ENCODE measurements at regions not wholly inside any gene's neighbourhood (a gene's known extent, or its start where the extent isn't known, plus 50 kb on each side); places are given as distances from the start of the nearest gene placed in this dataset.
"Not testable (repeated sequence)": the region's sequence is repeated elsewhere in the genome, so short reads cannot be mapped to it uniquely, and the experiment has no call there.

DNA sequence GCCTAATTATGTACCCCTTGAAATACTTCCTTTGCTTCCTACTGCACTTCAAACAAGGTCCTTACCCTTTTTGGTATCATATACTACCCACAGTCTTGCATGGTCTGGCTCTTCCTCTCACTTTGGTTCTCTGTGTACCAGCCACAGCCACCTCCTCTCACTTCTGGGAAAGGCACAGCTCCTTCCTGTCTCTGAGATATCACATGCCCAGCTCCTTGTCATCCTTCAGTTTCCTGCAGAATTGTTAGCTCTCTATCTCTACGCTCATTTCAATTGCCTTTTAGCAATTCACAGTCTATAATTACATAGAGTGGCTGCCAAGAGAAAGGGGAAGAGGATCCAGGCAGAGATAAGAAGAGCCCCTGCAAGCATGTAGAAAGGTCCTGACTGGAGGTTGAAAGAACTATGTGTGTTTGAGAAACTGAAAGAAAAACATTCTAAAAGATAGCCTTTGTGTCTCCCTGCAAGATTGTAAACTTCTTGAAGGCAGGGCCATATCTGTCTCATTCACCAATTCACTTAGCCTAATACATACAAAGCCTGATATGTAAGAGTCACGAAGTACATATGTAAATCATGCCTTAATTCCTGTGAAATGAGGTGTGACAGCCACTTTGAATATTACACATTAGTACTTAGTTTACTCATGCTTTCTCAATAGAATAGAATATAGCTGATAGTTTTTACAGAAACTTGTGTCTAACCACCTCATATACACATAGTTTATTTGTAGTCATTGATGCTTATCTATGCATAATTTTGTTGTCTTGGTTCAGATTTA is 933.1 kb downstream of the DIAPH3 start:
- DNase-seq (ENCODE audit: low read depth) = no peak

GRCh38 chr13:59236309-59236919 is 927.3 kb downstream of the DIAPH3 start:
- no peak for DNase-seq (ENCODE audit: low read depth)

DNA sequence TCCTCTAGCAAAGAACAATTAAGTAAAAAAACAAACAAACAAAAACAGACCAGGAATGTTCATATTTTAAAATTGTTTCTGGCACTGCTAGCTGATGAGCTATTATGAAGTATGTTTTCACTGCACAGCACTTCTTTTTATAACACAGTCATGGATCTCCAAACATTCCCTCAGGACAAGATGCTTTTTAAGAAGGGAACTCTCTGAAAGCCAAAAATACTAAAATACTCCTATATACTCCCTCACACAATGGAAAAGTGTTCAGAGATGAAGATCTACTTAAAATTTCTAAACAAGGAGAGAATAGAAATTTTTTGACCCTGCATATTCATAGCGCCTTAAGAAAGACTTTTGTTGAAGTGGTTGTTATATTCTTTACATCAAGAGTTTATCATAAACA is 926.8 kb downstream of the DIAPH3 start:
- no peak for DNase-seq (ENCODE audit: low read depth)

DNA sequence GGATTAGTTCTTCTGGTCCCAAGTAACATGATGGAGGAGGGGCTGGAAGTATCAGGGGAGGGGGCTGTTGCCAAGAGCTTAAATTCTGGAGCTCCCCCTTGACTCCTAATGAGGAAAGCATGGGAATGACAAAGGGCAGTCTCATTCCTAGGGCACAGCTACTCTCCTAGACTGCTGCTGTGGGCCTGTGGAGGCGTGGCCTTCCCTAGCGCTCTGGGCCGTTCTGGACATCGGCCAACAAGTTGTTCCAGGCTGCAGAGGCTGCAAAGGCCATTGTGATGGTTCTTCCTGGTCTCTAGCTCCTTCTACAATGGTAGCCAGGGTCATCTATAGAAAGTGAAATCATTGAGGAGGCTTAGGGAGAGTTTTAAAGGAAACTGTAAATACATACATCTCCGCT is 916.6 kb downstream of the DIAPH3 start:
- no peak for DNase-seq (ENCODE audit: low read depth)

- DNase-seq (ENCODE audit: low read depth) = no peak
These were observed 913.2 kb downstream of the DIAPH3 start for GRCh38 chr13:59250336-59251189.

- DNase-seq (ENCODE audit: low read depth) = no peak
These were observed 904.3 kb downstream of the DIAPH3 start for GRCh38 chr13:59259165-59260000.

- no peak for DNase-seq (ENCODE audit: low read depth)
These were observed 901.7 kb downstream of the DIAPH3 start for GRCh38 chr13:59261928-59262488.

DNA sequence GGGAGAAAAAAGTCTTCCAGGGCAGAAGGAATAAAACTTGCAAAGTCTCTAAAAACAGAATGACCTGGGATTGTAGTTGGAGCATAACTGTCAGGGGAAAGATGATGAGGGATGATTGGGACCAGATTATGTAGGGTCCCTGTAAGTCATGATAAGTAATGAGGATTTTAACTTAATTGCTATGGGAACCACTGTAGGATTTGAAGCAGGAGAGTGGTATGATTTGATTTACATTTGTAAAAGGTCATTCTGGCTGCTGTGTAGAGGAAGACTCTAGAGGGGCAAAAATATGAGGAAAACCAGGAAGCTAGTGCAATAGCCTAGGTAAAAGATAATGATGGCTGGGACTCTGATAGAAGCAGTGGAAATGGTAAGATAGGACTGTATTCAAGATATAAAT is 900.2 kb downstream of the DIAPH3 start:
- DNase-seq (ENCODE audit: low read depth) = no peak

GRCh38 chr13:59266478-59267063 is 897.2 kb downstream of the DIAPH3 start:
- no peak for DNase-seq (ENCODE audit: low read depth)

DNA sequence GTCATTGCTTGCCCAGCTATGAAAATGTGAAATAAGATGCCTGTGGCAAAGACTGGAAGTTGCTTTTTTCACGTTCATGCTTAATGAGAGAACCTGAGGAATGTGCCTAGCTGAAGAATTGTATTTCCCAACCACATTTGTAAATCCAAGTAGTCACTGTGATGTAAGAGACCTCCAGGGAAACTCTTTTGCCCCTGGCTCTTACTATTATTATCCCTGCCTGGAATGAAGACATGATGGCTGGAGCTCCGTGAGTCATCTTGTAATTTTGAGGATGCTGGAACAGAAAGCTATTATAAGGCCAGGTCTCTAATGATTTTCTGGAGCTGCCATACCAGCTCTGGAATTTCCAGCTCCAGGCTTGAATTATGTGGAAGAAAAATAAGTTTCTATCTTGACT is 894.3 kb downstream of the DIAPH3 start:
- DNase-seq (ENCODE audit: low read depth) = peak; percentile 60

GRCh38 chr13:59270327-59270726 is 893.4 kb downstream of the DIAPH3 start:
- DNase-seq (ENCODE audit: low read depth) = no peak

DNA sequence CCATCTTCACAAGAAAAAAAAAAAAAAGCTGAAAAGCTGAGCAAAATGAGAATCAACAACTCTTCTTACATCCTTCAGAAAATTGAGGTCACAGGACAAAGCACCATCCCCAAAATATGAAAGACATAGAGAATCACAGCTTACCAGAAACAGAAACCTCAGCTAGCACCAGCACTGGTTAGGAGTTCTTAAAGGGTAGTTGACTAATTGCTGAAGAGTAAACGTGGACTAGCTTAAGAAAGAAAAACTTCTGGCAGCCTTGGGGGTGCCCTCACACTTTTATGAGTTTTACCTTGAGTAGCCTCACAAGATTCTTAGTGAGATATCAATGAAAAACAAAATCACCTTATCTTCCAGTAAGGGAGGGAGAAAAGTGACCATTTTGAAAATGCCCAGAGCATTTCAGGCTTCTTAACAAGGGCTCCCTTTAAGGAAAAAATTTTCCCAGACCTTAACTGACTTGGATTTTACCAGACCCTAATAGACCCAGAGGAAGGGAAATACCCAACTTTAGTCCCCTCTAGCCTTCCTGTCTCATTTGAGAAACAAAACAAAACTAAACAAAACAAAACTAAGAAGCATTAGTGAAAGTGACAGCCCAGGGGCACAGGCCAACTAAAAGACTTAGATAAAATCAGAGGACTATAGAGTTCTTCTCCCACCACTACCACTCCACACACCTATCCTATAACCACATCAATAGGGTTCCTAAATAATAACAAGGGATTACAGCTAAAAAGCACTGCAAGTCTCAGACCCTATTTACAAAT is 888.6 kb downstream of the DIAPH3 start:
- no peak for DNase-seq (ENCODE audit: low read depth)

DNA sequence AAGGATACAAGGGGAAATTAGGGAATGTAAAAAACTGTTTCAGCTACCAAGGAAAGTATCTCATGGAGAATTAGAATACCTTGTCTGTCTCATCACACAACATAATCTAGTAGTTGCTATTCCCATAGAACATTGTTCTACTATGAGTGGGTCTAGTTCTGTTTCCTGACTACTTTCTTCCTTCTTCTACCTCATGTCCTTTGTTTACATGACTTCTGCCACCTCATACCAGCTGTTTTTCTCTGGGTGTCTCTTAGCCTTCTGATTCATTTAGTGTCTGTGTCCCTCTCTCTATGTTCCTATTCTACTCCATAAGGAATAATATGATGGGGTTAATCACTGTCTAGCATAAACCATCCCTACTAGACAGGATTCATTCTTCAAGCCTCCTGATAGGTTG is 887.3 kb downstream of the DIAPH3 start:
- DNase-seq (ENCODE audit: low read depth) = no peak

DNA sequence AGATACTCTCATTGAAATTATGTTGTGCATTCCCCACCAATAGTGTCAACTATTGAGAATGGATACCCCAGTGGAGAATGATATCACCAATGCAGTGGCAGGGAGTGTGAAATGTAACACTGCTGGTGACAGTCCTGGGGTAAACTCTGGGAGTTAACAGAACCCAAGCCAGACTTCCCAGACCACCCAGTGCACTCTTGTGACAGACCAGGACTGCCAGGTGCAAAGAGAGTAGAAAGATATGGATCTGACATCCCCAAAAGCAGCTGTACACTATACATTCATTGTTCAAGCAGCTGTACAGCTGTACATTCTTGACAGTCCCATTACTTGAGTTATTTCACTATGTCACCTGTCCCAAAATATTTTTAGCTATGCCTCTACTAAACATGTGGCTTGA is 886.6 kb downstream of the DIAPH3 start:
- DNase-seq (ENCODE audit: low read depth) = no peak

DNA sequence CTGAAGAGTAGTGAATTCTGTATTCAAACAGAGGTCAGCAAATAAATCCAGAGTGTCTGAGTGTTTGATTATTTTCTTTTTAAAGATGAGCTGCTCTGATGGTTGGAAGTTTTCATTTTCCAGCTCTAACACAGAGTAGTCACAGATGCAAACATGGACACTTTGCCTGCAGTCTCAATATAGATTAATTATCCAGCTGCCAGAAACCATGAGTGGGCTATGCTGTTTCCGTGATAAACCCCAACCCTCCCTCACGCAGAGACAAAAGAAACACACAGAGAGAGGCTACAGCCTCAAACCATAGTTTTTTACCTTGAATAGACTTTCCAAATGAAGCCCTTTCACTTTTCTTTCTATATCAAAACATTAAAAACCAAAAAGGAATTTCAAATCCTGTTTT is 884.7 kb downstream of the DIAPH3 start:
- no peak for DNase-seq (ENCODE audit: low read depth)

GRCh38 chr13:59279576-59279975 is 884.2 kb downstream of the DIAPH3 start:
- DNase-seq (ENCODE audit: low read depth) = no peak

DNA sequence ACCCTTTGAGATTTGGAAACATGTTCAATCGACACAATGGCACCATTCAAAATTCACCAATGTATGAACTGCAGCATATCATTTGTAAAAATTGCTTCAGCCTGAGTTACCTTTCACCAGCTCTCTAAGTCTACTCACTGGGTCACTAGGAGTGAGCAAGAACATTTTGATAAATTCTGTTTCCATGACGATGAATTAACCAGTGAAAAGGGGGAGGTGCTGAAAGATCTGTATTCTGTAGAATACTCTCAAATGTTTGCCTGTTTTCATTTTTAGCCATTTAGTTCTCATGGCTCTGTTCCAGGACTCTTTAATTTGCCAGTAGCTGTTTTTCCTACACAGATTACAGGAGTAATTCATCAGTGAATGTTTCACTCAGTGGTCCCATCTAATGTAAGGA is 883.4 kb downstream of the DIAPH3 start:
- DNase-seq (ENCODE audit: low read depth) = no peak

DNA sequence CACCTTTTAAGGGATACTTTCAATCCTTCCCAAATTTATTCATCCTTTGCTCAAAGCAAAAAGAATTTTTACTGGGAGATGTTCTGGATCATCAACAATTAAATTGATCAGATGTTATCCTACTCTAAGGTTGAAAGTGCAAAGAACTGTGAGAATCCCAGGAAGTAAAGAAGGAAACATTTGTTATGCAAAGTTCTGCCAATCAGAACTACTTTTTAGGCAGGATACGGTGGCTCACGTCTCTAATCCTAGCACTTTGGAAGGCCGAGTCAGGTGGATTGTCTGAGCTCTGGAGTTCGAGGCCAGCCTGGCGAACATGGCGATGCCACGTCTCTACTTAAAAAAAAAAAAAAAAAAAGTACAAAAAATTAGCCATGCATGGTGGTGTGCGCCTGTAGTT is 882.3 kb downstream of the DIAPH3 start:
- DNase-seq (ENCODE audit: low read depth) = no peak

GRCh38 chr13:59292240-59292639 is 871.5 kb downstream of the DIAPH3 start:
- DNase-seq (ENCODE audit: low read depth) = not testable (repeated sequence)

- DNase-seq (ENCODE audit: low read depth) = no peak
These were observed 864.1 kb downstream of the DIAPH3 start for GRCh38 chr13:59299584-59299983.
